H9 (cell line): ENCODE measurements at regions not wholly inside any gene's neighbourhood (a gene's known extent, or its start where the extent isn't known, plus 50 kb on each side); places are given as distances from the start of the nearest gene placed in this dataset.
A peak's percentile ranks its signal among the peaks of the same experiment; 100 is the strongest.

Experiments
- DNase-seq: peaks from one replicate; pipeline ENCODE4 v3.0.0-alpha.2; 2017
- H2AFZ ChIP-seq: one replicate; pipeline ENCODE4 v1.6.1; 2013; ENCODE audit warnings: mild to moderate bottlenecking, low read length, control low read depth, moderate library complexity
- H2AK5ac ChIP-seq: 2 replicates; pipeline ENCODE4 v1.6.1; 2013; ENCODE audit warnings: low read length, control low read depth, mixed read lengths; ENCODE audit not compliant: insufficient read length
- H2BK120ac ChIP-seq: one replicate; pipeline ENCODE4 v1.6.1; 2013; ENCODE audit warnings: low read depth, mild to moderate bottlenecking, low read length, control low read depth, inconsistent platforms; ENCODE audit not compliant: poor library complexity, severe bottlenecking
- H2BK12ac ChIP-seq: 2 replicates; pipeline ENCODE4 v1.6.1; 2013; ENCODE audit warnings: low read length, control low read depth, mixed read lengths, low read depth; ENCODE audit not compliant: insufficient read length
- H2BK15ac ChIP-seq: 2 replicates; pipeline ENCODE4 v1.6.1; 2013; ENCODE audit warnings: low read depth, low read length, control low read depth
- H2BK20ac ChIP-seq: one replicate; pipeline ENCODE4 v1.6.1; 2013; ENCODE audit warnings: low read depth, mild to moderate bottlenecking, low read length, control low read depth, inconsistent platforms; ENCODE audit not compliant: poor library complexity, severe bottlenecking
- H2BK5ac ChIP-seq: 2 replicates; pipeline ENCODE4 v1.6.1; 2013; ENCODE audit warnings: low read length, control low read depth, mixed read lengths; ENCODE audit not compliant: insufficient read length
- H3K14ac ChIP-seq: 2 replicates; pipeline ENCODE4 v1.6.1; 2013; ENCODE audit warnings: low read length, control low read depth; ENCODE audit not compliant: insufficient read depth
- H3K18ac ChIP-seq: 2 replicates; pipeline ENCODE4 v1.6.1; 2013; ENCODE audit warnings: low read depth, mild to moderate bottlenecking, mixed read lengths, low read length, control low read depth; ENCODE audit not compliant: insufficient read length
- H3K23ac ChIP-seq: 2 replicates; pipeline ENCODE4 v1.6.1; 2013; ENCODE audit warnings: low read length, control low read depth, mixed read lengths, low read depth; ENCODE audit not compliant: insufficient read length
- H3K23me2 ChIP-seq: 2 replicates; pipeline ENCODE4 v1.6.1; 2013; ENCODE audit warnings: low read depth, mild to moderate bottlenecking, mixed read lengths, low read length, control low read depth; ENCODE audit not compliant: insufficient read length, poor library complexity, severe bottlenecking
- H3K27ac ChIP-seq: 2 replicates; pipeline ENCODE4 v1.5.1; 2013; ENCODE audit warnings: low read length, control low read depth, mixed read lengths, low read depth; ENCODE audit not compliant: insufficient read length
- H3K27me3 ChIP-seq: 2 replicates; pipeline ENCODE4 v1.6.1; 2013; ENCODE audit warnings: low read length, control low read depth, inconsistent platforms; ENCODE audit not compliant: insufficient read depth
- H3K4ac ChIP-seq: 2 replicates; pipeline ENCODE4 v1.6.1; 2013; ENCODE audit warnings: low read depth, mild to moderate bottlenecking, control low read depth, inconsistent platforms, low read length, moderate library complexity
- H3K4me1 ChIP-seq: 2 replicates; pipeline ENCODE4 v1.6.1; 2013; ENCODE audit warnings: low read length, control low read depth, inconsistent platforms; ENCODE audit not compliant: insufficient read depth
- H3K4me2 ChIP-seq: 2 replicates; pipeline ENCODE4 v1.6.1; 2013; ENCODE audit warnings: low read length, control low read depth, mixed read lengths; ENCODE audit not compliant: insufficient read length, insufficient read depth
- H3K56ac ChIP-seq: 2 replicates; pipeline ENCODE4 v1.6.1; 2013; ENCODE audit warnings: low read depth, mild to moderate bottlenecking, mixed read lengths, low read length, control low read depth; ENCODE audit not compliant: insufficient read length
- H3K79me1 ChIP-seq: 2 replicates; pipeline ENCODE4 v1.6.1; 2013; ENCODE audit warnings: low read depth, mild to moderate bottlenecking, moderate library complexity, low read length, control low read depth, inconsistent platforms; ENCODE audit not compliant: insufficient read depth, poor library complexity, severe bottlenecking
- H3K79me2 ChIP-seq: 2 replicates; pipeline ENCODE4 v1.6.1; 2013; ENCODE audit warnings: low read length, control low read depth, inconsistent platforms; ENCODE audit not compliant: insufficient read depth
- H3K9ac ChIP-seq: 2 replicates; pipeline ENCODE4 v1.6.1; 2013; ENCODE audit warnings: low read length, control low read depth, mixed read lengths; ENCODE audit not compliant: insufficient read length; ENCODE audit errors: extremely low read depth
- H3K9me3 ChIP-seq: one replicate; pipeline ENCODE4 v1.6.1; 2013; ENCODE audit warnings: low read depth, low read length, inconsistent platforms; ENCODE audit not compliant: control insufficient read depth
- H3T11ph ChIP-seq: one replicate; pipeline ENCODE4 v1.6.1; 2013; ENCODE audit warnings: mild to moderate bottlenecking, low read length, control low read depth, inconsistent platforms
- H4K20me1 ChIP-seq: one replicate; pipeline ENCODE4 v1.6.1; 2013; ENCODE audit not compliant: control insufficient read depth, insufficient read length, insufficient read depth
- H4K5ac ChIP-seq: 2 replicates; pipeline ENCODE4 v1.6.1; 2013; ENCODE audit warnings: low read depth, mild to moderate bottlenecking, mixed read lengths, low read length, control low read depth; ENCODE audit not compliant: insufficient read length
- H4K8ac ChIP-seq: replicated peaks from 2 replicates; pipeline ENCODE4 v1.6.1; 2013; ENCODE audit warnings: low read length, control low read depth, mixed read lengths, low read depth; ENCODE audit not compliant: insufficient read length
- H4K91ac ChIP-seq: 2 replicates; pipeline ENCODE4 v1.6.1; 2013; ENCODE audit warnings: low read depth, mild to moderate bottlenecking, moderate library complexity, mixed read lengths, low read length, control low read depth; ENCODE audit not compliant: insufficient read length
- H3K27ac Mint-ChIP-seq, 3 experiments: 2 replicates in 2 of 3; 3 replicates in 1 of 3; pipeline ENCODE4 v1.8.0; 2020 to 2021; ENCODE audit warnings: mixed read lengths in 3 of 3, mild to moderate bottlenecking in 1 of 3, moderate library complexity in 1 of 3
- H3K27me3 Mint-ChIP-seq: 2 replicates; pipeline ENCODE4 v1.8.0; 2021; ENCODE audit warnings: low read depth, mild to moderate bottlenecking, moderate library complexity, mixed read lengths
- H3K36me3 Mint-ChIP-seq, 3 experiments: 2 replicates in 2 of 3; 3 replicates in 1 of 3; pipeline ENCODE4 v1.8.0; 2020 to 2021; ENCODE audit warnings: low read depth in 3 of 3, mixed read lengths in 3 of 3; ENCODE audit not compliant: insufficient read depth in 1 of 3
- H3K4me1 Mint-ChIP-seq, 2 experiments: 2 replicates each; pipeline ENCODE4 v1.8.0; 2020; ENCODE audit warnings: mixed read lengths in 2 of 2
- H3K4me3 Mint-ChIP-seq, 2 experiments: 2 replicates in 1 of 2; 3 replicates in 1 of 2; pipeline ENCODE4 v1.8.0; 2020 to 2021; ENCODE audit warnings: mild to moderate bottlenecking in 2 of 2, mixed read lengths in 2 of 2, moderate library complexity in 1 of 2
- H3K9me3 Mint-ChIP-seq, 2 experiments: 2 replicates in 1 of 2; 3 replicates in 1 of 2; pipeline ENCODE4 v1.8.0; 2020; ENCODE audit warnings: mild to moderate bottlenecking in 2 of 2, mixed read lengths in 2 of 2, moderate library complexity in 1 of 2
- WGBS: extraction: QIAGEN DNeasy Blood & Tissue Kit; methylation state at CpG from one replicate; pipeline ENCODE4 v1.1.7; 2013; ENCODE audit warnings: missing lambda C conversion rate, low lambda C conversion rate, mixed read lengths; ENCODE audit not compliant: insufficient read length; ENCODE audit errors: extremely low coverage; 5-methylcytosine and 5-hydroxymethylcytosine counted together
- TF ChIP-seq, protein P1 (sequence below): fragments of 200-600 bp; sonication (generic); conservative IDR thresholded peaks from 3 replicates; pipeline ENCODE4 v1.8.0; 2021; ENCODE audit warnings: antibody characterized with exemption, mild to moderate bottlenecking

DNA sequence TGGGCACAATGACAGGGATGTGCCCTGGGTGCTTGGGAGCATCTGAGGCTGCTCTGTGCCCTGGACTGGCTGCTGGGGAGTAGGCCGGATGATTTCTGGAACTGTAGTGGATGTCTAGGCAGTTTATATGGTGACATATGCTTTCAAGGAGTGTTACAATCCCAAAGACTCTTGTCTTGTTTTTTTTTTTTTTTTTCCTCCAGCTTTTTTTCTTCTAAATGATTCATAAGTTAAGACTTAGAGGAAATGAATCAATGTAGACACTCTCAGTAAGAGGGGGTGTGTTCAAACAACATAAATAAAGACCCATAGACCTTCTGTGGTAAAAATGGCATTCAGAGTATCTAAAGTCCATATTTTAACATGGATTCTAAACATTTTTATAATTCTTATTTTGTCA, 706.1 kb upstream of the GOLIM4 start:
- peaks cover 20 to 21% of the 10 kb centered on the region in 2 experiments for H3K4me1 Mint-ChIP-seq
- peak overlapping the region; percentile 55 to 85 (median 83); a peak in 4 of 7 replicates for H3K27ac Mint-ChIP-seq
- DNase-seq, result no peak
- H3K79me1 ChIP-seq, result no peaks in the 10 kb centered on the region
- WGBS, result no CpG with 5 or more reads among the region's 1 CpG
- H3K23me2 ChIP-seq, result no peaks in the 10 kb centered on the region
- no peak overlapping the region for H3K14ac ChIP-seq
- H4K91ac ChIP-seq, result no peak overlapping the region
- no peak overlapping the region for H3K4ac ChIP-seq
- H3K27me3 ChIP-seq, result no peaks in the 10 kb centered on the region
- H3K4me3 Mint-ChIP-seq, result no peak overlapping the region
- H2BK12ac ChIP-seq, result no peak overlapping the region
- no peak overlapping the region for H3K18ac ChIP-seq
- no peak overlapping the region for H2BK20ac ChIP-seq
- no peak overlapping the region for H2BK15ac ChIP-seq
- H4K20me1 ChIP-seq, result no peaks in the 10 kb centered on the region
- H2AK5ac ChIP-seq, result no peak overlapping the region
- no peak overlapping the region for H3K27ac ChIP-seq
- no peak overlapping the region for H2BK120ac ChIP-seq
- H2BK5ac ChIP-seq, result no peak overlapping the region
- no peaks in the 10 kb centered on the region for H3K9me3 ChIP-seq
- no peak overlapping the region for H3K9ac ChIP-seq
- H3K4me1 ChIP-seq, result peaks cover 2% of the 10 kb centered on the region; the same call in 1 of the 2 replicates
- no peak overlapping the region for H3K56ac ChIP-seq
- no peak overlapping the region for H4K8ac ChIP-seq
- H2AFZ ChIP-seq, result no peak overlapping the region
- TF ChIP-seq, protein P1, sequence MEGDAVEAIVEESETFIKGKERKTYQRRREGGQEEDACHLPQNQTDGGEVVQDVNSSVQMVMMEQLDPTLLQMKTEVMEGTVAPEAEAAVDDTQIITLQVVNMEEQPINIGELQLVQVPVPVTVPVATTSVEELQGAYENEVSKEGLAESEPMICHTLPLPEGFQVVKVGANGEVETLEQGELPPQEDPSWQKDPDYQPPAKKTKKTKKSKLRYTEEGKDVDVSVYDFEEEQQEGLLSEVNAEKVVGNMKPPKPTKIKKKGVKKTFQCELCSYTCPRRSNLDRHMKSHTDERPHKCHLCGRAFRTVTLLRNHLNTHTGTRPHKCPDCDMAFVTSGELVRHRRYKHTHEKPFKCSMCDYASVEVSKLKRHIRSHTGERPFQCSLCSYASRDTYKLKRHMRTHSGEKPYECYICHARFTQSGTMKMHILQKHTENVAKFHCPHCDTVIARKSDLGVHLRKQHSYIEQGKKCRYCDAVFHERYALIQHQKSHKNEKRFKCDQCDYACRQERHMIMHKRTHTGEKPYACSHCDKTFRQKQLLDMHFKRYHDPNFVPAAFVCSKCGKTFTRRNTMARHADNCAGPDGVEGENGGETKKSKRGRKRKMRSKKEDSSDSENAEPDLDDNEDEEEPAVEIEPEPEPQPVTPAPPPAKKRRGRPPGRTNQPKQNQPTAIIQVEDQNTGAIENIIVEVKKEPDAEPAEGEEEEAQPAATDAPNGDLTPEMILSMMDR, result no peak
- H3T11ph ChIP-seq, result peak overlapping the region; percentile 19
- H3K79me2 ChIP-seq, result no peaks in the 10 kb centered on the region
- H3K27me3 Mint-ChIP-seq, result no peaks in the 10 kb centered on the region
- no peaks in the 10 kb centered on the region for H3K9me3 Mint-ChIP-seq
- no peak overlapping the region for H3K4me2 ChIP-seq
- H3K23ac ChIP-seq, result no peak overlapping the region
- no peaks in the 10 kb centered on the region for H3K36me3 Mint-ChIP-seq
- H4K5ac ChIP-seq, result no peak overlapping the region
